ENCODE measurements at regions not wholly inside any gene's neighbourhood (a gene's known extent, or its start where the extent isn't known, plus 50 kb on each side); places are given as distances from the start of the nearest gene placed in this dataset.
"Not testable (repeated sequence)": the region's sequence is repeated elsewhere in the genome, so short reads cannot be mapped to it uniquely, and the experiment has no call there.

GRCh38 chr10:21366108-21366507, 159.4 kb downstream of the SKIDA1 start:
- not testable (repeated sequence) for TF ChIP-seq CTCF (IDR thresholded peaks at IDR 0.05 in 8 of 11, conservative IDR thresholded peaks at IDR 0.05 in 3 of 11); POLR2AphosphoS5 (IDR thresholded peaks at IDR 0.05); POLR2A (IDR thresholded peaks at IDR 0.05)
